IMR-90 (cell line): ENCODE measurements at regions not wholly inside any gene's neighbourhood (a gene's known extent, or its start where the extent isn't known, plus 50 kb on each side); places are given as distances from the start of the nearest gene placed in this dataset.
"Not testable (repeated sequence)": the region's sequence is repeated elsewhere in the genome, so short reads cannot be mapped to it uniquely, and the experiment has no call there.

Source experiments
- ATAC-seq: fragments of 200-7000 bp; cut with Tn5 transposase; 2 replicates; pipeline ENCODE4 v1.9.1; 2020; ENCODE audit warnings: low read depth, mild to moderate bottlenecking, moderate library complexity
- BruUV-seq: library from RNA; stranded (reverse); fragments of 400-500 nt; replicated peaks from 2 replicates; lab custom pipeline; 2021; lab: Mats Ljungman, UMichigan
- CTCF ChIA-PET: fragments of 300-600 bp; formaldehyde crosslinking; extraction: SDS; loops from one replicate; lab custom pipeline; 2021; ENCODE audit warnings: antibody characterized with exemption; lab: Yijun Ruan, JAX
- POLR2A ChIA-PET: fragments of 300-600 bp; sonication (Branson Sonifier 250); formaldehyde crosslinking; loops from one replicate; lab custom pipeline; 2022; ENCODE audit warnings: antibody characterized with exemption; ENCODE audit not compliant: unreplicated experiment; lab: Charles Lee
- DNase-seq: peaks from one replicate; pipeline ENCODE4 v3.0.0; 2013
- H2AFZ ChIP-seq: replicated peaks from 2 replicates; pipeline ENCODE3; 2013; ENCODE audit warnings: low read length, mild to moderate bottlenecking; ENCODE audit not compliant: poor library complexity
- H2AK5ac ChIP-seq: 2 replicates; pipeline ENCODE4 v1.6.1; 2013; ENCODE audit warnings: low read depth, low read length, inconsistent platforms
- H2AK9ac ChIP-seq: replicated peaks from 2 replicates; pipeline ENCODE3; 2013; ENCODE audit warnings: mild to moderate bottlenecking, low read depth, low read length, moderate library complexity; ENCODE audit not compliant: poor library complexity
- H2BK120ac ChIP-seq: 2 replicates; pipeline ENCODE4 v1.6.1; 2013; ENCODE audit warnings: low read depth, low read length, inconsistent platforms
- H2BK15ac ChIP-seq: 3 replicates; pipeline ENCODE4 v1.6.1; 2013; ENCODE audit warnings: low read depth, low read length, inconsistent platforms
- H2BK20ac ChIP-seq: 2 replicates; pipeline ENCODE4 v1.6.1; 2013; ENCODE audit warnings: low read depth, mild to moderate bottlenecking, inconsistent platforms, low read length, moderate library complexity
- H2BK5ac ChIP-seq: 2 replicates; pipeline ENCODE4 v1.6.1; 2013; ENCODE audit warnings: mild to moderate bottlenecking, low read depth, low read length, inconsistent platforms; ENCODE audit not compliant: poor library complexity, severe bottlenecking
- H3K14ac ChIP-seq: replicated peaks from 2 replicates; pipeline ENCODE4 v1.6.1; 2013; ENCODE audit warnings: low read depth, low read length, inconsistent platforms
- H3K18ac ChIP-seq: 2 replicates; pipeline ENCODE4 v1.6.1; 2013; ENCODE audit warnings: low read depth, low read length, control low read depth
- H3K23ac ChIP-seq: 2 replicates; pipeline ENCODE4 v1.6.1; 2013; ENCODE audit warnings: low read depth, low read length, inconsistent platforms
- H3K27ac ChIP-seq: 2 replicates; pipeline ENCODE4 v1.5.1; 2013; ENCODE audit warnings: mild to moderate bottlenecking, control low read depth, low read length; ENCODE audit not compliant: insufficient read depth
- H3K27me3 ChIP-seq: 2 replicates; pipeline ENCODE4 v1.6.1; 2013; ENCODE audit warnings: low read length; ENCODE audit not compliant: control insufficient read depth, insufficient read depth
- H3K36me3 ChIP-seq: 2 replicates; pipeline ENCODE4 v1.6.1; 2013; ENCODE audit warnings: low read length, mixed read lengths; ENCODE audit not compliant: control insufficient read depth, insufficient read depth
- H3K4ac ChIP-seq: 2 replicates; pipeline ENCODE4 v1.6.1; 2013; ENCODE audit warnings: low read depth, low read length, inconsistent platforms
- H3K4me1 ChIP-seq: 2 replicates; pipeline ENCODE4 v1.6.1; 2013; ENCODE audit warnings: low read length, mixed read lengths; ENCODE audit not compliant: control insufficient read depth, insufficient read depth
- H3K4me2 ChIP-seq: 2 replicates; pipeline ENCODE4 v1.6.1; 2013; ENCODE audit warnings: low read depth, mild to moderate bottlenecking, control low read depth, low read length, moderate library complexity
- H3K4me3 ChIP-seq: 2 replicates; pipeline ENCODE4 v1.5.1; 2013; ENCODE audit warnings: low read depth, mild to moderate bottlenecking, control low read depth, low read length, moderate library complexity; ENCODE audit not compliant: insufficient read depth
- H3K56ac ChIP-seq: 2 replicates; pipeline ENCODE4 v1.6.1; 2013; ENCODE audit warnings: low read length, inconsistent platforms; ENCODE audit not compliant: insufficient read depth; ENCODE audit errors: extremely low read depth
- H3K79me1 ChIP-seq, 2 experiments: 2 replicates each; pipeline ENCODE4 v1.6.1; 2013; ENCODE audit warnings: low read length in 2 of 2, inconsistent platforms in 1 of 2, low read depth in 1 of 2
- H3K9ac ChIP-seq: 2 replicates; pipeline ENCODE4 v1.6.1; 2013; ENCODE audit warnings: low read depth, low read length, control low read depth
- H3K9me1 ChIP-seq: 2 replicates; pipeline ENCODE4 v1.6.1; 2013; ENCODE audit warnings: low read length, inconsistent platforms; ENCODE audit not compliant: insufficient read depth
- H3K9me3 ChIP-seq: 2 replicates; pipeline ENCODE4 v1.6.1; 2013; ENCODE audit warnings: low read length; ENCODE audit not compliant: control insufficient read depth, insufficient read depth
- H4K20me1 ChIP-seq: 2 replicates; pipeline ENCODE4 v1.6.1; 2013; ENCODE audit warnings: low read length, inconsistent platforms; ENCODE audit not compliant: insufficient read depth
- H4K5ac ChIP-seq: 2 replicates; pipeline ENCODE4 v1.6.1; 2013; ENCODE audit warnings: mild to moderate bottlenecking, low read depth, low read length, control low read depth
- H4K8ac ChIP-seq, 2 experiments: 2 replicates each; pipeline ENCODE4 v1.6.1; 2013; ENCODE audit warnings: low read depth in 2 of 2, low read length in 2 of 2, control low read depth in 1 of 2, inconsistent platforms in 1 of 2
- H4K91ac ChIP-seq: 2 replicates; pipeline ENCODE4 v1.6.1; 2013; ENCODE audit warnings: low read depth, low read length, inconsistent platforms; ENCODE audit not compliant: insufficient read depth
- WGBS, 2 experiments: methylation state at CpG; one replicate each; pipeline versions ENCODE4 v1.1.5 to v1.1.7; 2013; ENCODE audit warnings: missing lambda C conversion rate in 2 of 2; ENCODE audit not compliant: insufficient read length in 1 of 2; ENCODE audit errors: extremely low coverage in 2 of 2; 5-methylcytosine and 5-hydroxymethylcytosine counted together
- dilution Hi-C: fragments of 300-500 bp; cut with HindIII; formaldehyde crosslinking; loops from one replicate; pipeline ENCODE4 v1.14.3; 2018; ENCODE audit warnings: low sequenced_read_pairs; ENCODE audit not compliant: unreplicated experiment
- in situ Hi-C: fragments of 300-500 bp; cut with MboI; formaldehyde crosslinking; loops from 3 replicates; pipeline ENCODE4 v1.14.3; 2019; ENCODE audit warnings: low sequenced_read_pairs, inconsistent platforms, mixed read lengths
- intact Hi-C: fragments of 100-400 bp; cut with micrococcal nuclease; formaldehyde crosslinking; loops from 2 replicates; pipeline ENCODE4 v1.10.0; 2022

- H3K27ac ChIP-seq, H2BK20ac ChIP-seq, H3K79me1 ChIP-seq, H4K8ac ChIP-seq, H3K9me3 ChIP-seq, H3K9me1 ChIP-seq, H3K4ac ChIP-seq, H3K4me2 ChIP-seq, H3K23ac ChIP-seq, CTCF ChIA-PET, POLR2A ChIA-PET, in situ Hi-C loops, H2AFZ ChIP-seq, H4K91ac ChIP-seq, H3K9ac ChIP-seq, dilution Hi-C loops, H2AK9ac ChIP-seq, H4K5ac ChIP-seq, H3K4me3 ChIP-seq, H3K27me3 ChIP-seq, DNase-seq, H3K56ac ChIP-seq, H4K20me1 ChIP-seq, H2BK5ac ChIP-seq, H3K18ac ChIP-seq, ATAC-seq, H3K36me3 ChIP-seq, H3K14ac ChIP-seq, BruUV-seq, H3K4me1 ChIP-seq: not testable (repeated sequence)
- Histone ChIP-seq H2BK15ac (peak overlapping the region; percentile 36; the same call in 1 of the 3 replicates), H2BK120ac (peak overlapping the region; percentile 23; the same call in 1 of the 2 replicates), H2AK5ac (peak overlapping the region; percentile 50)
- intact Hi-C loops = loop anchor here (10.0 kb wide), 3 partner anchors 84 to 164 kb away; no protein-coding TSS in a partner anchor
- WGBS, 2 experiments = 98% methylated on average over 11 of the region's 15 CpGs; no CpG with 5 or more reads in 1 of the 2 experiments
Observed at GRCh38 chr5:96170481-96171125, 209.0 kb upstream of the ELL2 start.

- H2BK5ac ChIP-seq, H3K56ac ChIP-seq, H3K4ac ChIP-seq, H3K9ac ChIP-seq, H3K36me3 ChIP-seq, H2BK20ac ChIP-seq, DNase-seq, POLR2A ChIA-PET, H3K9me1 ChIP-seq, CTCF ChIA-PET, BruUV-seq, intact Hi-C loops, dilution Hi-C loops, H4K5ac ChIP-seq, H3K14ac ChIP-seq, H3K18ac ChIP-seq, ATAC-seq, H3K4me2 ChIP-seq, H2BK120ac ChIP-seq, H4K20me1 ChIP-seq, H2AK9ac ChIP-seq, in situ Hi-C loops, H3K23ac ChIP-seq, H3K27me3 ChIP-seq, H3K27ac ChIP-seq, H4K8ac ChIP-seq, H3K9me3 ChIP-seq, H2BK15ac ChIP-seq, H3K4me1 ChIP-seq, H2AK5ac ChIP-seq, H4K91ac ChIP-seq, H3K79me1 ChIP-seq, H2AFZ ChIP-seq, H3K4me3 ChIP-seq: not testable (repeated sequence)
- WGBS, 2 experiments = 96% methylated on average over 4 of the region's 8 CpGs; no CpG with 5 or more reads in 1 of the 2 experiments
Observed at GRCh38 chr5:96168833-96169232, 207.2 kb upstream of the ELL2 start.
